ENCODE measurements at regions not wholly inside any gene's neighbourhood (a gene's known extent, or its start where the extent isn't known, plus 50 kb on each side); places are given as distances from the start of the nearest gene placed in this dataset.

- no peak for DNase-seq (ENCODE audit: low read depth)
Observed at GRCh38 chr3:23664459-23664858, 141.3 kb upstream of the UBE2E1 start.

DNA sequence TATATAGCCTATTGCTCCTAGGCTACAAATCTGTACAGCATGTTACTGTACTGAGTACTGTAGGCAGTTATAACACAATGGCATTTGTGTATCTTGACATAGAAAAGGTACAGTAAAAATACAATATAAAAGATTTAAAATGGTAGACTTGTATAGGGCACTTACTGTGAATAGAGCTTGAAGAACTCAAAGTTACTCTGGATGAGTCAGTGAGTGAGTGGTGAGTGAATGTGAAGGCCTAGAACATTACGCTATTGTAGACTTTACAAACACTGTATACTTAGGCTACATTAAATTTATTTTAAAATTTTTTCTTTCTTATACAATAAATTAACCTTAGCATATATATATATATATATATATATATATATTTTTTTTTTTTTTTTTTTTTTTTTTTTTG, 140.0 kb upstream of the UBE2E1 start:
- DNase-seq (ENCODE audit: low read depth): no peak

DNA sequence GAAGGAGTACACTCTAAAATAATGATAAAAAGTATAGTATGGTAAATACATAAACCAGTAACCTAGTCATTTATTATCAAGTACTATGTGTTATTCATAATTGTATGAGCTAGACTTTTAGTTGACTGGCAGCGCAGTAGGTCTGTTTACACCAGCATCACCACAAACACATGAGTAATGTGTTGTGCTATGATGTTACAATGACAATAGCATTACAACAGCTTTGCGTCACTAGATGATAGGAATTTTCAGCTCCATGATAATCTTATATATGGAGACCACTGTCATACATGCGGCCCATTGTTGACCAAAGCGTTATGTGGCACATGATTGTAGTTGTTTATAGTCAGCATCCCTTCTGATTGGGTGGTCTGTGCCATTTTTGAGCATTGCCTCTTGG, 138.9 kb upstream of the UBE2E1 start:
- DNase-seq (ENCODE audit: low read depth): no peak

DNA sequence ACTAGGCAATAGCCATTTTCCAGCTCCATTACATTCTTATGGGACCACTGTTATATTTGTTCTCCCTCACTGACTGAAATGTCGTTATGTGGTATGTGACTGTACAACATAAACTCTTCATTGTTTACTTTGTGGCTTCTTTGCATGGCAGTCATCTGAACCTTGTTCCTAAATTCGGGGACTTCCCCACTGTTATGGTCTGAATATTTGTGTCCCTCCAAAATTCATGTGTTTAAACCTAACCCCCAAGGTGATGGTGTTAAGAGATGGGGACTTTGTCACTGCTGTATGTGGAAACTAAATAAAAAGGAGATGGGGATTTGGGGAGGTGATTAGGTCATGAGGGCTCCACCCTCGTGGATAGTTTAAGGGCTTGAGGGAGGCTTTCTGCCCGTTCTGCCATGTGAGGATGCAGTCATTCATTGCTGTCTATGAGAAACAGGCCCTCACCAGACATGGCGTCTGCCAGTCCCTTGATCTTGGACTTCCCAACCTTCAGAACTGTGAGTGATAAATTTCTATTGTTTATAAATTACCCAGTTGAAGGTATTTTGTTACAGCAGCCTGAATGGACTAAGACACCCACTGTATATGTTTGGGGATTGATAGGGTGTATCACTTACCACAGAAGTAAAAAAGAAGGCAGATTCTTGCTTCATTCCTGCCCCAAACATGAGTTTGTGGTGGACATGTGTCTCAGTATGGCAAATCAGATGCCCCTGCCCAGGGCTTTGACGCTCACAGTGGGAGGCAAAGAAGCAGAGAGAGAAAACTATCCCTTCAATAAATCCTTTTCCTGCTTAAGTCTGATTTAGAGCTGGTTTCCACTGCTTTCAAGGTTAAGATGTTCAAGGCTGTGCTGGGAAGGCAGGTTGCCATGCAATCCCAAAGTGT, 138.0 kb upstream of the UBE2E1 start:
- no peak for DNase-seq (ENCODE audit: low read depth)

DNA sequence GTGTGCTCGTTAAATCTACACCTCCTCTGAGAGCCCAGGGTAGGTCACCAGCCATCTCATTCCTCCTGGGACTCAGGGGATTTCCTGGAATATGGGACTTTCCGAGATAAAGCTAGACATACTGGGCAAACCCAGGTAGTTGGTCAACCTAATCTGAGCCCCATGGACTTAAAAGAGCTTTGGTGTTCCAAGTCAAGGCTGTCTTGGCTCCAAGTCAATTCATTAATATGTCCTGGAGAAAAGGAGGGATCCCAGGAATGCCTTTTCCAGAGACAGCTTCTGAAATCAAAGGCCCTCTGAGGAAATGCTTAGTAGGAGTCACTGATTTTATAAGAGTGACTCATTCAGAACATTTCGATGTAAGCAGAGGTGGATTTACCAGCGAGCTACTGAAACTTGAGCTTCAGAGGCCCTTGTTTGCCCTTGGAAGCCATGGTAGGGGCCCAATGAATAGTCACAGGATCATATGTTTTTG, 137.3 kb upstream of the UBE2E1 start:
- DNase-seq (ENCODE audit: low read depth): no peak

GRCh38 chr3:23669541-23670255, 136.1 kb upstream of the UBE2E1 start:
- DNase-seq (ENCODE audit: low read depth): no peak

DNA sequence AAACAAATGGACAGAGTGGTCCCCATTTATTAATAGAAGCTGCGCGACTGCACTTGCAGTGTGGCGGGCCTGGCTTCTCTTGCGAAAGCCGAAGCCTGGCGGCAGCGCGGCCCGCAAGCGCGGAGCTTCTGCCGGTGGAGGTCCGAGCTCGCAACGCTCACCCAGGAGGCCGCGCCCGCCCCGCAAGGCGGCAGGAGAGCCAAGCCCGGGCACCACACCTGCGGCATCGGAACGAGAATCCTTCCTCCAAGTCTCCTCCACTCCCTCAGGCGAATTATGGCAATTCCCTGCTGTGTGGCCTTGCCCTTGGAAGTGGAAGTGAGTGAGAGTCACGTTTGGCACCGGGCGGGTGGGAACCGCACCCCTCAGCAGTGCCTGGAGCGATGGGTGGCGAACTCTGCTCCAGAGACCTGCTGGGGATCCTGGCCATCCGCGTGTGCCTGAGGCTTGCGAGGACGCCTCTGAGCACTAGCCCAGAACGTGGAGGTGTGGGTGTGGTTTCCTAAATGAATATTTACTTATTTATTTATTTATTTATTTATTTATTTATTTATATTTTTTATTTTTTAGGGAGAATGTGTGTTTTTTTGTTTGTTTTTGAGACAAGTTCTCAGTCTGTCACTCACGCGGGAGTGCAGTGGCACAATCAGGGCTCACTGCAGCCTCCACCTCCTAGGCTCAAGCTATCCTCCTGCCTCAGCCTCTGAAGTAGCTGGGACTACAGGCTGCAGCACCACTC, 133.7 kb upstream of the UBE2E1 start:
- no peak for DNase-seq (ENCODE audit: low read depth)

DNA sequence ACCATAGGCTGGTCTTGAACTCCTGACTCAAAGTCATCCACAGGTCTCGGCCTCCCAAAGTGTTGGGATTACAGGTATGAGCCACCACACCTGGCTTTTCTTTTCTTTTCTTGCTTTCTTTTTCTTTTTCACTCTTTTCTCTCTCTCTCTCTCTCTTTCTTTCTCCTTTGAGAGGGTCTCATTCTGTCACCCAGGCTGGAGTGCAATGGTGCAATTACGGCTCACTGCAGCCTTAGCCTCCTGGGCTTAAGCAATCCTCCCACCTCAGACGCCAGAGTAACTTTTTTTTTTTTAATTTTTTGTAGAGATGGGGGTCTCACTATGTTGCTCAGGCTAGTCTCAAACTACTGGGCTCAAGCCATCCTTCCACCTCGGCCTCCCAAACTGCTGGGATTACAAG, 133.1 kb upstream of the UBE2E1 start:
- DNase-seq (ENCODE audit: low read depth): no peak

DNA sequence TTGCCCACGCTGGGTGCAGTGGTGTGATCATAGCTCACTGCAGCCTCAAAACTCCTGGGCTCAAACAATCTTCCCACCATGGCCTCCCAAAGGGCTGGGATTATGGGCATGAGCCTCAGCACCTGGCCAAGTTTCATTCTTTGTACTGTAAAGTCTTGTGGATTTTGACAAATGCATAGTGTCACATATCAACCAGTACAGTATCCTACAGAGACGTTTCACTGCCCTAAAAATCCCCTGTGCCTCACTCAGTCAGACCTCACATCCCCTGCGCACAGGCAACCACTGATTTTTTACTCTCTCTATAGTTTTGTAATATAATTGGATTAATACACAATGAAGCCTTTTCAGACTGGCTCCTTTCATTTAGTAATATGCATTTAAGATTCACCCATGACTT, 130.7 kb upstream of the UBE2E1 start:
- DNase-seq (ENCODE audit: low read depth): no peak

DNA sequence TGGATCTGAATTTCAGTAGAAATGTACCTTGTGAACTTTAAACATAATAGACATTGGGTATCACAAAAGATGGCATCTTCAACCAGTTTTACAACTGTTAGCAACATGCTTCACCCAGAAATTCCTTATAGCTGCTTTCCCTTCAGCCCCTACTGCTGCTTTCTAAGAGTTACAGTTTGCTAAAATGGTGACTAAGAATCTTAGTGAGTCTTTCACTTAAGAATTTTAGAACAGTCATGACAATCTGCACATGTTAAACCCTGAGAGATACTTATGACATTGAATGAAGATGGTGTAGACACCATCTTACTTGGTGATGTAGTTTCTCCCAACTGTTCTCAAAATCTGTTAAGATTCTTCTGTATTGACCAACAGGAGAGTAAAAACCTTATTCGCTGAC, 129.7 kb upstream of the UBE2E1 start:
- DNase-seq (ENCODE audit: low read depth): no peak

DNA sequence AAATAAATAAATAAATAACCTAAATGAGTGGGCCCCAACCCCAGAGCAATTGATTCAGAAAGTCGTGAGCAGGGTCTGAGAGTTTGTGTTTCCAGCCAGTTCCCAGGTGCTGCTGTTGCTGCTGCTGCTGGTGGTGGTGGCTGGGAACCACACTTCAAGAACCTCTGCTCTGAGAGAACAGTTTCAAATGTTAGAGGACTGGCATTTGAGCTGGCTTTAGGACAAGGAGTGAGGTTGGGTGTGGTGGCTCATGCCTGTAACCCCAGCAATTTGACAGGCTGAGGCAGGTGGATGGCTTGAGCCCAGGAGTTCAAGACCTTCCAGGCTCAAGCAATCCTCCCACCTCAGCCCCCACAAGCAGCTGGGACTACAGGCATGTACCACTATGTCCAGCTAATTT, 123.1 kb upstream of the UBE2E1 start:
- DNase-seq (ENCODE audit: low read depth): no peak

GRCh38 chr3:23685541-23686258, 120.1 kb upstream of the UBE2E1 start:
- DNase-seq (ENCODE audit: low read depth): no peak

DNA sequence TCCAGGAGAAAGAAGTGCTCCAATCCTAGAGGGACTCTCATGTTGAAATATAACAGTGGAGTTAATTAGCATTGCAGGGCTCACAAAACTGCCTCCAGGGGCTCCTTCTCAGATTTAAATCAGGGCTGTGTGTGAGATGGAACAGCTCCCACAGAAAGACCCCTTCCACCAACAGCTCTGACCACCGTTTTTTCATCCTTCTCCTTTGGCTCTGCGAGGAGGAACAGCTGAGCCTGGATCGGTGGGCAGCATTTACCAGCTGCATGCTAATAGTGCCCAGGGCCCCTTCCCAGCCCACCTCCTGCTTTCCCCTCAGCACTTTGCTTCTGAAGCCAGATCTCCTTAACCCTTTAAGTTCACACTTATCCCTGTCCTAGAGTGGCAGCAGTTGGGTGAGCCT, 119.2 kb upstream of the UBE2E1 start:
- DNase-seq (ENCODE audit: low read depth): no peak

GRCh38 chr3:23691357-23691895, 114.3 kb upstream of the UBE2E1 start:
- DNase-seq (ENCODE audit: low read depth): no peak

DNA sequence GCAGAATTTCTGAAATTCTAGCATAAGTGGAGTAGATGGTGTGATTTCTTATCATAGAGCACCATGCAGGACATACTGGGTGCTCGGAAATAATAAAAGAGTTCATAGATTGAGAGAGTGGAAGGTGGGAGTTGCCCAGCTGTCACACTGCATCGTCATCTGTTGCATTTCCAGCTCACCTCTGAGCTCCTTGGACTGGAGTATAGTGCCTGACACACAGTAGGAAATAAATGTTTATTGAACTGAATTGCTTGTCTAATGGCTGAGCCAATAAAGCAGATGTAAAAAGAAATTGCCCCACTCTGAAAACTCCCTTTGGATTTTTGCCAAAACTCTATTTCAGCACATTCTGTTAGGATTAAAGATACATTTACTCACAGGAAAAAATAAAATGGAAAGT, 108.9 kb upstream of the UBE2E1 start:
- DNase-seq (ENCODE audit: low read depth): no peak

GRCh38 chr3:23697416-23697815, 108.3 kb upstream of the UBE2E1 start:
- no peak for DNase-seq (ENCODE audit: low read depth)

- DNase-seq (ENCODE audit: low read depth): no peak
Observed at GRCh38 chr3:23698652-23699313, 107.0 kb upstream of the UBE2E1 start.

DNA sequence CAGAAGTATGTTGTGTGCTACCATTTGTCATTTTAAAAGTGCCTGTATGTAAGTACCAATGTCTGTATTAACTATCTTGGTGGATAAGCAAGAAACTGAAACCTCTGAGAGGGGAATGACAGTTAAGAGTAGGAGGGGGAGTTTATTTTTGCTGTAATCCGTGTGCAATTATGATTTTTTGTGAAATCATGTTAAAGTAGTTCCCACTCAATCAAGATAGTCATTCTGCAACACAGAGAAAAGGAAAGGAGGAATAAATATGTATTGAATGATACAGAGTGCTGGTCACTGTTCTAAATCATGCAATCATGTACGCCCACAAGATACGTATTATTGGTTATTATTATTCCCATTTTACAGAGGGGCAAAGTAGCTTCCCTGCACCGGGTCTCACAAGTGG, 105.1 kb upstream of the UBE2E1 start:
- no peak for DNase-seq (ENCODE audit: low read depth)

DNA sequence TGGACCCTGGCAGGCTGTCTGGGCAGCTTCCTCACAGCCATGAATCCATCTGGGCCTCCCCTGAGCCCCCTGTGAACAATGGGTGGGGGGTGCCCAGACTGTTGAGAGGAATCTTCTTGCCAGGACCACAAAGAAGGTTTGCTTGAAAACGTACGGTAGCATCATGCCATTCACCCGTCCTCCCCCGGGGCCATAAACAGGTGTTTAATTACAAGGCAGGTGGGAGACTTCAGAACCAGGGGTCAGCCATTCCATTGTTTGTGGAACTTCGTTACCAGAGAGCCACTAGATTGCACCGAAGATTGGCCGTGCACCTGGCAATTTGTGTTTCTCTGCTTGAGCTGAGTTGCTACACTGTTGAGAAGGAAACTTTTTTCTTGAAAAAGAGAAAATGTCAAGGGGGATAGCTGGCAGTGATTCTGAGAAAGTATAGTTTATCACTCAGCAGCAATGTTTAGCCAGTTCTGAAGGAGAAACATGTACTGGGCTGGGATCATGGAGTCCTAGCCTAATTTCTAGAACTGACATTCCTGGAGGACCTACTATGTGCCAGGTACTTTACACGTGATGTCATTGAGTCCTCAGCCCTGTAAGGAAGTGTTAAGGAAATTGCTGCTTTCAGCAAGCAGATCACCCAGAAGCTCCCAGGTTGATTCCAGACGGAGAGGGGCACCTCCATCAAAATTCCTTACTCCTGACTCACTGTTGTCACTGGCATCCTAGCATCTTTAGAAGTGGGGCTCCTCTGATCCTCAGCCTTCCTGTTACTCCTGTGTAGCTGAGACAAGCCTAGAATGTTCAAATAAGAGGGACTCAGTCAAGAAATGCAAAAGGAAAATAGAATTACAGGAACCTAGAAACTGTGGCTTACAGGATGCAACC, 103.8 kb upstream of the UBE2E1 start:
- DNase-seq (ENCODE audit: low read depth): no peak

DNA sequence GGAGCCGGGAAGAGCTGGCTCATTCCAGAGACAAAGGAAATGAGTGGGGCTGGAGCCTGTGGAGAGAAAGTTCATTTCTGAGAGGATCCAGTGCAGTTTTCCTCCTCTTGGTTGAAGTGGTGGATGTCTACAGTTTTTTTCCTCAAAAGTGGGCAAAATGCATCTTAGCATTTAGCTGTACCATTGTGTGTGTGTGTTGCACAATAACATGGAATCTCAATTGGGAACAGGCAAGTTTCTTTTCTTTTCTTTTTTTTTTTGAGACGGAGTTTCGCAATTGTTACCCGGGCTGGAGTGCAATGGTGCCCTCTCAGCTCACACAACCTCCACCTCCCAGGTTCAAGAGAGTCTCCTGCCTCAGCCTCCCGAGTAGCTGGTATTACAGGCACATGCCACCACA, 101.5 kb upstream of the UBE2E1 start:
- DNase-seq (ENCODE audit: low read depth): no peak
